Neural progenitor cell (in vitro differentiated cells): ENCODE measurements at regions not wholly inside any gene's neighbourhood (a gene's known extent, or its start where the extent isn't known, plus 50 kb on each side); places are given as distances from the start of the nearest gene placed in this dataset.

Experiments
- CTCF ChIP-seq: fragments of 200-600 bp; sonication (generic); IDR thresholded peaks from 2 replicates; pipeline ENCODE4 v1.5.1; 2017; ENCODE audit warnings: antibody characterized with exemption, mild to moderate bottlenecking
- EZH2 ChIP-seq: fragments of 200-600 bp; sonication (generic); IDR thresholded peaks from 2 replicates; pipeline ENCODE4 v1.6.1; 2017; ENCODE audit warnings: antibody characterized with exemption, mild to moderate bottlenecking, moderate library complexity
- EZH2phosphoT487 ChIP-seq: fragments of 200-600 bp; sonication (generic); IDR thresholded peaks from 2 replicates; pipeline ENCODE4 v1.6.1; 2017; ENCODE audit warnings: antibody characterized with exemption

- TF ChIP-seq CTCF (peak; percentile 35), EZH2phosphoT487 (no peak), EZH2 (no peak)
Measured at GRCh38 chr1:231093156-231093922, 53.3 kb upstream of the FAM89A start.
